ENCODE measurements at regions not wholly inside any gene's neighbourhood (a gene's known extent, or its start where the extent isn't known, plus 50 kb on each side); places are given as distances from the start of the nearest gene placed in this dataset.
A peak's percentile ranks its signal among the peaks of the same experiment; 100 is the strongest.

GRCh38 chr3:120544361-120544760 is 51.8 kb upstream of the NDUFB4 start:
- TF ChIP-seq, protein P1, sequence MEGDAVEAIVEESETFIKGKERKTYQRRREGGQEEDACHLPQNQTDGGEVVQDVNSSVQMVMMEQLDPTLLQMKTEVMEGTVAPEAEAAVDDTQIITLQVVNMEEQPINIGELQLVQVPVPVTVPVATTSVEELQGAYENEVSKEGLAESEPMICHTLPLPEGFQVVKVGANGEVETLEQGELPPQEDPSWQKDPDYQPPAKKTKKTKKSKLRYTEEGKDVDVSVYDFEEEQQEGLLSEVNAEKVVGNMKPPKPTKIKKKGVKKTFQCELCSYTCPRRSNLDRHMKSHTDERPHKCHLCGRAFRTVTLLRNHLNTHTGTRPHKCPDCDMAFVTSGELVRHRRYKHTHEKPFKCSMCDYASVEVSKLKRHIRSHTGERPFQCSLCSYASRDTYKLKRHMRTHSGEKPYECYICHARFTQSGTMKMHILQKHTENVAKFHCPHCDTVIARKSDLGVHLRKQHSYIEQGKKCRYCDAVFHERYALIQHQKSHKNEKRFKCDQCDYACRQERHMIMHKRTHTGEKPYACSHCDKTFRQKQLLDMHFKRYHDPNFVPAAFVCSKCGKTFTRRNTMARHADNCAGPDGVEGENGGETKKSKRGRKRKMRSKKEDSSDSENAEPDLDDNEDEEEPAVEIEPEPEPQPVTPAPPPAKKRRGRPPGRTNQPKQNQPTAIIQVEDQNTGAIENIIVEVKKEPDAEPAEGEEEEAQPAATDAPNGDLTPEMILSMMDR (IDR thresholded peaks at IDR 0.05), result no peak
- DNase-seq (ENCODE audit: low spot score), result no peak
- Histone ChIP-seq H3K36me3 (no peaks in the 10 kb centered on the region), H3K4me3 (no peak overlapping the region), H3K27ac (peak overlapping the region; percentile 32 to 55), H3K9me3 (peaks cover 0 to 34% of the 10 kb centered on the region in 2 donors), H3K27me3 (no peaks in the 10 kb centered on the region), H3K4me1 (no peaks in the 10 kb centered on the region)

DNA sequence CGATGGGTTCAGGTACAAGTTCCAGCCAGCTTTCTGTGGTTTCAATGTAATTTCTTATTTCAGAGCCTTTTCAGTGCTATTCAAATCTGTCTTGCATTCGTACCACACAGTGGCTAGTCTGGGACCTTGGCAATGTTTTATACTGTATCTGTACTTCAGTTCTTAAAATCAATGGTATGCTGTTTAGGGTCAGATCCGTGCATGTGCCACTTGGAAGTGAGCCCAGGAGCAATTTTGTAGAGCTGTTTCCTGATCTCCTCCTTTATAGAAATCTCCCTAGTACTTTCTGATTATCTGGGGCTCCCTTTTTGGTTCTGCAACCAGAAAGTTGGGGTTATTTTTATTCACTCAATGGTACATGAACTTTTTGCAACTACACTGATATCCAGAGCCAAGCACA is 59.5 kb upstream of the NDUFB4 start:
- no peaks in the 10 kb centered on the region for H3K36me3 ChIP-seq
- H3K4me3 ChIP-seq, result no peak overlapping the region
- peaks cover 0 to 24% of the 10 kb centered on the region in 2 donors for H3K9me3 ChIP-seq
- H3K27ac ChIP-seq, result no peak overlapping the region
- H3K4me1 ChIP-seq, result no peaks in the 10 kb centered on the region
- DNase-seq (ENCODE audit: low spot score), result no peak
- TF ChIP-seq, protein P1 (IDR thresholded peaks at IDR 0.05), result no peak
- no peaks in the 10 kb centered on the region for H3K27me3 ChIP-seq

DNA sequence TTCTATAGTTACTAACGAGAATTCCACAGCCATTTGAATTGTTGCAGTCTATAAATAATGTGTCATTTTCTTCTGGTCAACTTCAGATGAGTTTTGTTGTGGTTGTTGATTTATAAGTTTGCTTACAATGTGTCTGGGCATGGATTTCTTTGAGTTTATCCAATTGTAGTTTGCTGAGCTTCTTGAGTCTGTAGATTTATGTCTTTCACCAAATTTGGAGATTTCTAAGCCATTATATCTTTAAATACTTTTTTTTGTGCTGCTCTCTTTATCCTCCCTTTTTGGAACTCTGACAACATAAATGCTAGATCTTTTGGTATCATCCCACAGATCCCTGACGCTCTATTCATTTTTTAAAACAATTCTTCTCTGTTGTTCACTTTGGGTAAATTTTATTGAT is 63.2 kb upstream of the NDUFB4 start:
- Histone ChIP-seq H3K27ac (no peak overlapping the region), H3K27me3 (no peaks in the 10 kb centered on the region), H3K36me3 (no peaks in the 10 kb centered on the region), H3K4me1 (no peaks in the 10 kb centered on the region), H3K9me3 (peaks cover 0 to 10% of the 10 kb centered on the region in 2 donors), H3K4me3 (no peak overlapping the region)
- TF ChIP-seq, protein P1 (IDR thresholded peaks at IDR 0.05), result no peak
- no peak for DNase-seq (ENCODE audit: low spot score)

- TF ChIP-seq, protein P1 (IDR thresholded peaks at IDR 0.05), result no peak
- Histone ChIP-seq H3K27me3 (no peaks in the 10 kb centered on the region), H3K27ac (no peak overlapping the region), H3K9me3 (peaks cover 0 to 5% of the 10 kb centered on the region in 2 donors), H3K4me1 (no peaks in the 10 kb centered on the region), H3K36me3 (no peaks in the 10 kb centered on the region), H3K4me3 (no peak overlapping the region)
- DNase-seq (ENCODE audit: low spot score), result no peak
Measured at GRCh38 chr3:120528163-120528562, 68.0 kb upstream of the NDUFB4 start.

DNA sequence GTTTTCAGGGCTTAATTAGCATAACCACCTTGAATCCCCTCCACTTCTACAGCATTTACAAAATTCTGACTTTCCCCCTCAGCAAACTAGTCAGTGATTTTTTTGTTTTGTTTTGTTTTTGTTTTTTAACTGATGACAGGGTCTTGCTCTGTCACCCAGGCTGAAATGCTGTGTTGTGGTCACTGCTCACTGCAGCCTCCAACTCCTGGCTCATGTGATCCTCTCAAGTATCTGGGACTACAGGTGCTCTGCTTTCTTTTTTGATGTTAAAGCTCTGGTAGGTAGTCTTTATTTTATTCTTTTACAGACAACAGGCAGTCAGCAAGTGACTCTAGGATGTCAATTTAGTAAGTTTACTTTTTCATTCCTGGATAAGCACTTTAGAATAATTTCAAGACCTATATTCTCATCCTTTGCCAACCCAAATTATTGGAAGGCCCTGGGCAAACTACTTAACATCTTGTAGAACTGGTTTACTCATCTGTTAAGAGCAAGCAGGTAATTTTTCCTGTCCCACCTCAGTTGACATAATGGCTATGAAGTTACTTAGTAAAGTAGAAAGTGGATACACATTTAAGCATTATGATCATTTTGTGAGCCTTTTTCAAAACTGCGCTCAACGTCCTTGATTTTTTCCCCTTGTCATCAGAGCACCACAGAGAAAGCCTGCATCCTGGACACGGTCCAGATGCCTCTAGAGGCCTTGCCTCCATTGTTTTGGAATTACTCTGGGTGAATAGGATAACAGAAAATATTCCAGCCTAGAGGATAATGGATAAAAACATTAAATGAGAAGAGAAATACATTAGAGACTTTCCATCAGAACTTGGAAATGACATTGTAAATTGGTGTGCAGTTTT is 69.9 kb upstream of the NDUFB4 start:
- Histone ChIP-seq H3K27me3 (no peaks in the 10 kb centered on the region), H3K9me3 (no peaks in the 10 kb centered on the region), H3K27ac (no peak overlapping the region), H3K36me3 (no peaks in the 10 kb centered on the region), H3K4me1 (no peaks in the 10 kb centered on the region), H3K4me3 (no peak overlapping the region)
- DNase-seq (ENCODE audit: low spot score), result no peak
- TF ChIP-seq, protein P1 (IDR thresholded peaks at IDR 0.05), result no peak

Measured in right atrium auricular region (tissue), 2 donors.